ENCODE measurements at regions not wholly inside any gene's neighbourhood (a gene's known extent, or its start where the extent isn't known, plus 50 kb on each side); places are given as distances from the start of the nearest gene placed in this dataset.
"Not testable (repeated sequence)": the region's sequence is repeated elsewhere in the genome, so short reads cannot be mapped to it uniquely, and the experiment has no call there.

GRCh38 chr17:63181856-63182255 is 215.8 kb downstream of the TANC2 start:
- no peak for DNase-seq (ENCODE audit: low read depth)

GRCh38 chr17:63185420-63185819 is 219.4 kb downstream of the TANC2 start:
- no peak for DNase-seq (ENCODE audit: low read depth)

- DNase-seq (ENCODE audit: low read depth), result no peak
These were observed 223.0 kb downstream of the TANC2 start for GRCh38 chr17:63189082-63189481.

DNA sequence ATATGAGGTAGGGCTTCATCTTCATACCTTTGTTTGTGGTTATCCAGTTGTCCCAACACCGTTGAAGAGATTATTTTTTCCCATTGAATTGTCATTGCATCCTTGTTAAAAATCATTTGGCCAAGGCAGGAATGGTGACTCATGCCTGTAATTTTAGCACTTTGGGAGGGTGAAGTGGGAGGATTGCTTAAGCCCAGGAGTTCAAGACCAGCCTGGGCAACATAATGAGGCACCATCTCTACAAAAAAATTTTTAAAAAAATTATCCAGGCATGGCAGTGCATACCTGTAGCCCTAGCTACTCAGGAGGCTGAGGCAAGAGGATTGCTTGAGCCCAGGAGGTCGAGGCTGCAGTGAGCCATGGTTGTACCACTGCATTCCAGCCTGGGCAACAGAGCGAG is 223.9 kb downstream of the TANC2 start:
- no peak for DNase-seq (ENCODE audit: low read depth)

- no peak for DNase-seq (ENCODE audit: low read depth)
These were observed 224.9 kb downstream of the TANC2 start for GRCh38 chr17:63190821-63191370.

GRCh38 chr17:63191610-63192009 is 225.6 kb downstream of the TANC2 start:
- DNase-seq (ENCODE audit: low read depth), result no peak

- no peak for DNase-seq (ENCODE audit: low read depth)
These were observed 227.8 kb downstream of the TANC2 start for GRCh38 chr17:63193827-63194226.

- DNase-seq (ENCODE audit: low read depth), result no peak
These were observed 230.8 kb downstream of the TANC2 start for GRCh38 chr17:63196772-63197335.

DNA sequence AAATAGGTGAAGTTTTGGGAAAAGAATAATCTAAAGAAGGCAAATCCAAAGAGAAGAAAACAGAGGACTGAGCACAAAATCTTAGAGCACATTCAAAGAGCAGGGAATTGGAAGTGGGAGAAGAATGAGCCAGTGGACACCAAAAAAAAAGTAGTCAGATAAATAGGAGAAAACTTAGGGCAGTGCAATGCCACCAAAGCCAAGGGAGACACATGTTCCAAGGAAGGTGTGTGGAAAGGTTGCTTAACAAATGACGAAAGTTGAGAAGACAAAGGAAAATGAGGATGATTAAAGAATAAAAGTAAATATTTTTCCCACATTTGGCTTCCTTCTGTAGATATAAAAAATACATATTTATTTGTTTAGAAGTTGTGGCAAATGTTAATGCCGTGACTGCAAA is 237.6 kb downstream of the TANC2 start:
- DNase-seq (ENCODE audit: low read depth), result no peak

GRCh38 chr17:63221939-63222338 is 224.2 kb downstream of the CYB561 start:
- DNase-seq (ENCODE audit: low read depth), result no peak

- no peak for DNase-seq (ENCODE audit: low read depth)
These were observed 223.5 kb downstream of the CYB561 start for GRCh38 chr17:63222655-63223054.

DNA sequence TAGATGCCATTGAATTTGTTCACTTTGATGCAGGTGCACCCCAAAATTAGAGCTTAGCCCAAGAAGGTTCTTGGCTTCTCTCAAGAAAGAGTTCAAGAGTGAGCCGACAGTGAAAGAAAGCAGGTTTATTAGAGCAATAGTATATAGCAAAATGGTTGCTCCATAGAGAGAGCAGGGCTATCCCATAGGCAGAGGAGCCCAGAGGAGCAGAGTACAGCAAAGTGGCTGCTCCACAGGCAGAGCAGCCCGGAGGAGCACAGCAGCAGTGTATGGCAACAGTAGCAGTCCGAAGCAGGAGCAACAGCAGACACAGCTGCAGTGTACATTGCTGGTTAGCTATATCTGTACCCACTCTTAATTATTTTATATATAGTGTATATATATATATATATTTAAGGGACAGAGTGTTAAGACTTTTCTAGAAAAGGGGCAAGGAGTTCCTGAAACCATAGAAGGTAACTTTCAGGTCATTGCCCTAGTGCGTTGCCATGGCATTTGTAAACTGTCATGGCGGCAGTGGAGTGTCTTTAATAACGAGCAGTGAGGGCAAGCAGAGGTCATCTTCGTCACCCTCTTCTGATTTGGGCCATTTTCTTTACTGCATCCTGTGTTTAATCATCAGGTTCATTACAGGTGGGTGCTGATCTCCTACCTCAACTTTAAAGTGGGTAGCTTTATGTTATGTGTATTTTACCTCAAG is 222.7 kb downstream of the CYB561 start:
- DNase-seq (ENCODE audit: low read depth), result no peak

GRCh38 chr17:63224644-63225043 is 221.5 kb downstream of the CYB561 start:
- no peak for DNase-seq (ENCODE audit: low read depth)

DNA sequence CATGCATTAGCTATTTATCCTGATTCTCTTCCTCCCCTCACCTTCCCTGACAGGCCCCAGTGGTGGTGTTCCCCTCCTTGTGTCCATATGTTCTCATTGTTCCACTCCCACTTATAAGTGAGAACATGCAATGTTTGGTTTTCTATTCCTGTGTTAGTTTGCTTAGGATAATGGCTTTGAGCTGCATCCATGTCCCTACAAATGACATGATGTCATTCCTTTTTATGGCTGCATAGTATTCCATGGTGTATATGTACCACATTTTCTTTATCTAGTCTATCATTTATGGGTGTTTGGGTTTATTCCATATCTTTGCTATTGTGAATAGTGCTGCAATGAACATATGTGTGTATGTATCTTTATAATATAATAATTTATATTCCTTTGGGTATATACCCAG is 219.4 kb downstream of the CYB561 start:
- DNase-seq (ENCODE audit: low read depth), result not testable (repeated sequence)

DNA sequence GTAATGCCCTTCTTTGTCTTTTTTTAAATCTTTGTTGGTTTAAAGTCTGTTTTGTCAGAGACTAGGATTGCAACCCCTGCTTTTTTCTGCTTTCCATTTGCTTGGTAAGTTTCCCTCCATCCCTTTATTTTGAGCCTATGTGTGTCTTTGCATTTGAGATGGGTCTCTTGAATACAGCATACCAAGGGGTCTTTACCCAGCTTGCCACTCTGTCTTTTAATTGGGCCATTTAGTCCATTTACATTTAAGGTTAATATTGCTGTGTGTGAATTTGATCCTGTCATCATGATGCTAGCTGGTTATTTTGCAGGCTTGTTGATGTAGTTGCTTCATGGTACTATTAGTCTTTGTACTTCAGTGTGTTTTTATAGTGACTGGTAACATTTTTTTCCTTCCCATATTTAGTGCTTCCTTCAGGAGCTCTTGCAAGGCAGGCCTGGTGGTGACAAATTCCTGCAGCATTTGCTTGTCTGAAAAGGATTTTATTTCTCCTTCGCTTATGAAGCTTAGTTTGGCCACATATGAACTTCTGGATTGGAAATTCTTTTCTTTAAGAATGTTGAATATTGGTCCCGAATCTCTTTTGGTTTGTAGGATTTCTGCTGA is 215.0 kb downstream of the CYB561 start:
- not testable (repeated sequence) for DNase-seq (ENCODE audit: low read depth)

GRCh38 chr17:63232565-63233310 is 213.4 kb downstream of the CYB561 start:
- DNase-seq (ENCODE audit: low read depth), result no peak

DNA sequence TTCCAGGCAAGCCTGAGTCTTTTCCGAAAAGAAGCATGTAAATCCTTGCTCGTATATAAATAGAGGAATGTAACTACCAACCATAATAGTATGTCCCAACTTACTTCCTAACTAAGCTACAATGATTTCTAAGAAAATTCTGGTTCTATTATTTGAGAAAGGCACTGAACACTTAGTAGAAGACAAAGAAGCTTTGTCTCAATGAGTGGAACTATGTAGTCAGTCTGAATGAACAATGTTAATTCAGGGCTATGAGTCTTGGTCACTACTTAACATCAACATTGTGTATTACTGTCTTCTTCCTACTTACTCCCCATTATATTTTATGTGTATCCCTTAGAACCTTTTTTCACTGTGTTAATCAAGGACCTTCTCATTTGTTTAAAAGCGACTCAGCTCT is 206.0 kb downstream of the CYB561 start:
- DNase-seq (ENCODE audit: low read depth), result no peak

DNA sequence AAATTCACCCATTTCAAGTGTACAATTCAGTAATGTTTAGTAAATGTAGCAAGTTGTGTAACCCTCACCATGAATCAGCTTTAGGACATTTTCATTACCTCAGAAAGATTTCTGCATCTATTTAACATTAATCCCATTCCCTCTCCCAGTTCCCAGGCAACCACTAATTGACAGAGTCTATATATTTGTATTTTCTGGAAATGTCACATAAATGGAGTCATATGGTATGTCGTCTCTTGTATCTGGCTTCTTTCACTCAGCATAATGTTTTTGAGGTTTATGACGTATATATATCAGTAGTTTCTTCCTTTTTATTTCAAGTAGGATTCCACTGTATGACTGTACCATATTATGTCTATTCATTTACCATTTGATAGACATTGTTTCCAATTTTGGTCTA is 199.8 kb downstream of the CYB561 start:
- no peak for DNase-seq (ENCODE audit: low read depth)

GRCh38 chr17:63247706-63248105 is 198.4 kb downstream of the CYB561 start:
- DNase-seq (ENCODE audit: low read depth), result no peak

- no peak for DNase-seq (ENCODE audit: low read depth)
These were observed 196.7 kb downstream of the CYB561 start for GRCh38 chr17:63249256-63250004.

- DNase-seq (ENCODE audit: low read depth), result no peak
These were observed 195.3 kb downstream of the CYB561 start for GRCh38 chr17:63250830-63251229.

GRCh38 chr17:63258785-63259184 is 187.3 kb downstream of the CYB561 start:
- no peak for DNase-seq (ENCODE audit: low read depth)
